GM23248 (cell line): ENCODE measurements at regions not wholly inside any gene's neighbourhood (a gene's known extent, or its start where the extent isn't known, plus 50 kb on each side); places are given as distances from the start of the nearest gene placed in this dataset.

Source experiments
- EZH2 ChIP-seq: fragments of 200-600 bp; sonication (generic); IDR thresholded peaks from 2 replicates; pipeline ENCODE4 v1.6.1; 2018; ENCODE audit warnings: antibody characterized with exemption, mild to moderate bottlenecking; ENCODE audit not compliant: insufficient read depth, poor library complexity, severe bottlenecking
- EZH2phosphoT487 ChIP-seq: fragments of 200-600 bp; sonication (generic); IDR thresholded peaks from 2 replicates; pipeline ENCODE4 v1.6.1; 2018; ENCODE audit warnings: antibody characterized with exemption, moderate library complexity, mild to moderate bottlenecking, low read depth; ENCODE audit not compliant: insufficient read depth

DNA sequence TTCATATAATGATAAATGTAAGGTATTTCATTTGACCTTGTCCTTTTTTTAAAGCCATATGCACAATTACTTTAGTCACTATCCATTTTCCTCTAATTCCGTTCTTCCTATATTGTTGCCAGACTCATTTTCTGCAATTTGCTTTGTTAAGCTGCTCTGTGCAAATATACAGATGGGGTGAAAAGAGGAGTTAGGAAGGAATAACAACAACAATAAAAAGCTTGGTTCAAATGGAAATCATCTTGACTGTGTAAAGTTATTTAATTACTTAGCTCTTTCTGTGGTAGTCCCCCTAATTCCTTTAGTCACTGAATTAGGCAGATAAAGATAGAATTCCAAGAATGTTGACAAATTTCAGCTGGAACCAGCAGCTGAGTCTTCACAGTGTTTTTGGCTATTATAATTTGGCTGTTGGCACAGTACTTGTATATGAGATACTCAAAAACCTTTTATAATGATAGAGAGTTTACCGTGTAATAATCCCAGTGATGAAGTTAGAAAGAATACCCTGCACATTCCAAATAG is 838.0 kb downstream of the RPS29 start:
- no peak for TF ChIP-seq EZH2
- no peak for TF ChIP-seq EZH2phosphoT487
